ENCODE measurements at regions not wholly inside any gene's neighbourhood (a gene's known extent, or its start where the extent isn't known, plus 50 kb on each side); places are given as distances from the start of the nearest gene placed in this dataset.
A peak's percentile ranks its signal among the peaks of the same experiment; 100 is the strongest.

DNA sequence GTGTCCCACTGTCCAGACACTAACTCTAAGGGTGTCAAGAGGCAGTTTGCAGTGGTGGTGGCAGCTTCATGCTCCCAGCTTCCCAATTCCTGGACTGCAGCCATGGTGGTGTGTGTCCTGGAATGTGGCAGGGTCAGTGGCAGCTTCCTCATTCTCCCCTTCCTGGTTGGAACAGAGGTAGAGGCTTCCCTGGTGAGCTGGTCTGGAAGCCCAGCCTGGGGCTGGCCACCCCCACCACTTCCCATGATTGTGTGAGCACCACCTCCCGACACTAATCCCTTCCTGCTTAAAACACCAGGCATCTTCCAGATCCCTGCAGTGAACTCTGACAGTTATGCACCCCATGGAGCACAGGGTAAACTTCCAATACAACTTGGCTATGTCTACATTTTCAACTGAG is 134.9 kb downstream of the RAP2A start:
- DNase-seq (ENCODE audit: extremely low read depth, low read depth), result no peak
- TF ChIP-seq CTCF (IDR thresholded peaks at IDR 0.05; ENCODE audit: low read depth, low read length), result no peak

GRCh38 chr13:97569841-97570240 is 135.9 kb downstream of the RAP2A start:
- no peak for DNase-seq (ENCODE audit: extremely low read depth, low read depth)
- TF ChIP-seq CTCF (IDR thresholded peaks at IDR 0.05; ENCODE audit: low read depth, low read length), result no peak

- DNase-seq (ENCODE audit: extremely low read depth, low read depth), result no peak
- no peak for TF ChIP-seq CTCF (IDR thresholded peaks at IDR 0.05; ENCODE audit: low read depth, low read length)
These were observed 136.5 kb downstream of the RAP2A start for GRCh38 chr13:97570442-97570841.

DNA sequence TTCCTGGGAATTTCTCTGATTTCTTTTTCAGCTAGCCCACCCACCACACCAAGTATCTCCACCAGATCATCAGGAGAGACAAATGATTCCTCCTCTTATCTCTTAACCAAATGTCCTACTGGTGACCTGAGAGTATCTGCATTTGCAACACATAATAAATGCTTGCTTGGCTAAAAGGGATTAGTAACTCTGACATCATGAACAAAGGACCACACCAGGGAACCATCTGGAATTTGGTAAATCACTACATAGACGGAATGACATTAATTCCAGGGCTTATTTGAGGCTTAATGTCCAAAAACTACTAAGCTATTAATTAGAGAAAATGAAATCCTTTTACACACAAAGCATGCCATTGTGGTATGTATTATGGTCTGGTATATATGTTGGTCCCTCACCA is 139.0 kb downstream of the RAP2A start:
- no peak for DNase-seq (ENCODE audit: extremely low read depth, low read depth)
- no peak for TF ChIP-seq CTCF (IDR thresholded peaks at IDR 0.05; ENCODE audit: low read depth, low read length)

DNA sequence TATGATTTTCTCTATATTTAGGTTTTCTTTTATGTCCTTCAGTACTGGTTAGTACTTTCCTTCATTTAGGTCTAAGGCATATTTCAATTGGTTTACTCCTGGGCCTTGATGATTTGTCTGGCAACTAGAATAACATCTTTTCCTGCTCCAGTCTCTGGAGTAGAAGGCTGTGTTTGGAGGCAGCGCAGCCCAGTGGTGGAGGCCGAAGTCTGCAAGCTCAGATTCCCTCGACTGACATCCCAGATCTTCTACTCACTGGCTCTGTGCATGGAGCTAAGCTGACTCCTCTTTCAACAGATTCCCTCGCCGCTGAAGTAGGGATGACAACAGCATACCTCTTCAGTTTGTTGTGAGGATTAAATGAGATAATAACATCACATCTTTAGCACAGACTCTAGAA is 141.0 kb downstream of the RAP2A start:
- DNase-seq (ENCODE audit: extremely low read depth, low read depth), result no peak
- peak; percentile 44 for TF ChIP-seq CTCF (IDR thresholded peaks at IDR 0.05; ENCODE audit: low read depth, low read length)

DNA sequence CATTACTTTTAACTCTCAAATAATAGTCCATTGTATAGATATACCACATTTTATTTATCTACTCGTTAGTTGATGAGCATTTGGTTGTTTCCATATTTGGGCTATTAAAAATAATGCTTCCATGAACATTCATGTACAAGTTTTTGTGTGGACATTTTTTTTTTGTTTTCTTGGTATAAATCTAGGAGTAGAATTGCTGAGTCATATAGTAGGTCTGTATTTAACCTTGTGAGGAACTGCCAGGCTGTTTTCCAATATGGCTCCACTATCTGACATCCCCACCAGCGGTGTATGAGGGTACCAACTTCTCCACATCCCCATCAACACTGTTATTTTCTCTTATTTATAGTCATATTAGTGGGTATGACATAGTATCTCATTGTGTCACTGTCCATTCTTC is 143.1 kb downstream of the RAP2A start:
- DNase-seq (ENCODE audit: extremely low read depth, low read depth), result no peak
- TF ChIP-seq CTCF (IDR thresholded peaks at IDR 0.05; ENCODE audit: low read depth, low read length), result no peak

GRCh38 chr13:97582170-97582569 is 148.2 kb downstream of the RAP2A start:
- TF ChIP-seq CTCF (IDR thresholded peaks at IDR 0.05; ENCODE audit: low read depth, low read length), result no peak
- DNase-seq (ENCODE audit: extremely low read depth, low read depth), result no peak
